NCI-H82 treated with DMSO at 0.1 percent for 48 hours (cell line): ENCODE measurements at regions not wholly inside any gene's neighbourhood (a gene's known extent, or its start where the extent isn't known, plus 50 kb on each side); places are given as distances from the start of the nearest gene placed in this dataset.

Experiments used
- DNase-seq: peaks from one replicate; lab custom pipeline; 2025; ENCODE audit not compliant: unreplicated experiment; lab: John Stamatoyannopoulos, UW

DNA sequence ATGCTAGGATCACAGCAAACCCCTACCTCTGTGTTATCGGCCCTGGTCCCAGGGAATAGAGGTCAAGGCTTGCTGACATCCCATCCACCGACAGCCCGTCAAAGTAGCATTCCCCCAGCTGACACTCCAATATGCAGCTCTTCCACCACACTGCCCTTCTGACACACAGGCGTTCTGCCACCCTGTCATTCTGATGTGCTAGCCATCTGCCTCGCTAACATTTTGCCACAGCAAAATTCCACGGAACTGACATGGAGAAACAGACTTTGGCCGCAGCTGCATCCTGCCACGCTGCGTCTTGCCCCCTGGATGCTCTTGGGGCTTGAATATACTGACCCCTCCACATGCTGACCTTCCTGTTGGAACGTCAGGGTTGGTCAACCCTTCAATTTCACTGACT, 163.2 kb upstream of the CSF3R start:
- no peak for DNase-seq

DNA sequence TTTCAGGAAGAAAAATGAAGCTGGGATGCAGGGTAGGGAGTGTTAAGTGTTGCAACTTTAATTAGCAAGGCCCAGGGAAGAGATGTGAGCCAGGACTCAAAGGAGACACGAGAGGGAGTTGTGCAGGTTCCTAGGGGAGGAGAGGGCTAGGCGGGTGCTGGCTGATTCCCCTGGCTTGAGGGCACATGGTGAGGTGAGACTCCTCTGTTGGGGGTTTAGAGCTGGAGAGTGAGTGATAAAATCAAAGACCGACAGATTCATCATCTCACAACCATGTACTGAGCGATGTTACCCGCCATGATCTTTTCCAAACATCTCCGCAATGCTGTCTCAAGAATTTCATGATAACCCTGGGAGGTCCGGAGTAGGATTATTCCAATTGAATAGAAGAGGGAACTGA, 161.8 kb upstream of the CSF3R start:
- DNase-seq, result no peak

DNA sequence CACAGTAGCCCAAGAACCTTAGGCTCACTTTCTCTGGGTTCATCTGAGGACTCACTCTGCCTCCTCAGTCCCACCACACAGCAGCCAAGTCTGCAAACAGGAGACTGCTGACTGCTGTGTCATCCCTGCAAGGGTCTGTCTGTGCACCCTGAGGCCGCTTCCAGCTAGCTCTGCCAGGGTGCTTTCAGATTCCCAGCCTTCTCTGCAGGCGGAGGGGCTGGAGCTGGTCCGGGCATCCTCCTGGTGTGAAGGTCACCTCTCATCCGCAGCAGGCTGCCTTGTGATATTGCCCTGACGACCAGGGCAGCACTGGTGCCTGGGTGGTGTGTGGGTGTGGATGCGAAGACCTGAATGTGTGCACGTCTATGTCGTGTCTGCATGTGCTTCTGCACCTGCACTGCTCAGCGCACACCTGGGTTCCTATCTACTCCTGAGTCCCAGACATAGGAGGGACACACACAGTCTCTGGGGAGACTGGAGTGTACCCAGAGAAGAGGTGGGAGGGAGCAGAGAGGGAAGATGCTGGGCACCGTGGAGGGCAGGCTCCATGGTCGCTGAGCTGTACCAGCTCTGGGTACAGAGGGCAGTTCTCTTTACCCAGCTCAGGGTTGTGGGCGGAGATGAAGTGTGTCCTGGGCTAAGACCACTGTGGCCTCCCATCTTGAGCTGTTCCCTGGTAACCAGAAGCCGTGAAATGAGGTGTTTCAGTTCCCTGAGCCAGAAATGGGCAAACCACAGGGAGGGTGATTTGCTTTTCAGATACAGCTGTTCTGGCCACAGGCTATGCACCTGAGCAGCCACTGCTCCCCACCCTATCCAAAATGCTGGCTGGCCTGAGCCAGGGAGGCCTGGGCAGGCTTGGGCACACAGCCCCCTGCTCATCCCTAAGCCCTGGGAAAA, 160.9 kb upstream of the CSF3R start:
- DNase-seq, result no peak

DNA sequence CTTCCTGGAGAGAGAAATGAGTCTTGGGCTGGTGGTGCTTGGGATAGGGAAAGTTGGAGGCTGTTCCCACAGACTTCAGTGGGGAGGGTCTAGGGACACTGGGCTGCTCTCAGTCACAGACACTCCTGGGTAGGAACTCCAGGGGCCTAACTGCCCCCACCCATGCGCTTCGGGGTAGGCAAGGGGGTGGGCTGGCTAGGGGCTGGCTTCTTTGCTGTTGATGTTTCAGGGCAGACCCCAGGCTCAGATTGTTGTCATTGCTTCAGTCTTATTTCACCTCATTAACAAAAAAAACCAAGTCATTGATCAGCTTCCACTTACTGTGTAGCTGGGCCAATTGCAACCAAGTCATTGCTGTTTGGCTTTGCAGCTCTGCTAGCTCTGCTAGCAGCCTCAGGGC, 160.1 kb upstream of the CSF3R start:
- no peak for DNase-seq

DNA sequence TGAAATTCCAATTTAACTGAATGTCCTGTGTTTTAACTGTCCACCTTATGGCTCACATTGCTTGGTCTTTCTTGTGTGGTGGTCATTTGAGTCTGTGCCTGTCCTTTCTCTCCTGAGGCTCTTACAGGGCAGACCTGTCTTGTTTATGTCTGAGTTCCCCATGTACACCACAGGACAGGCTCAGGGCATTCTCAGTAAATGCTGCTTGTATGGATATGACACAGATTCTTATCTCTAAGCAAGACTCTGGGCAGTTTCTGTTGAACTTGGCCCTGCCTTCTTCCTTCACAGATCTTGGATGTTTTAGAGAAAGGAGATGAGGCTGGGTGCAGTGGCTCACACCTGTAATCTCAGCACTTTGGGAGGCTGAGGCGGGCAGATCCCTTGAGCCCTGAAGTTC, 159.1 kb upstream of the CSF3R start:
- no peak for DNase-seq

DNA sequence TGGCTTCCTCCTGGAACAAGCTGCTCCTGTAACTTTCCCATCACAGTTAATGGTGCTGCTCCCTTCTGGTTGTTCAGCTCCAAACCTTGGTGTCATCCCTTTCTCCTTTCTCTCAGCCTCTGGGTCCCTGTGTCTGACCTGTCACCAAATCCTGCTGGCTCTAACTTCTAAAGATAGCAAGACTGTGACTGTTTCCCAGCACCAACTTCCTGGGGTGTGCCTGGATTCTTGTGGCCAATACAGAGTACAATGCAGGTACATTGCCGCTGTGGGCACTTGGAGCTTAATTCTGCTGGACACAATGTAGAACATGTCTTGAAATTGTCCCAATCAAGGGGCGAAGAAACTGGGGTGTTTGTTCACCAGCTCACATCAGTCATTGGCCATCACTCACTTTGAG, 156.7 kb upstream of the CSF3R start:
- DNase-seq, result no peak

DNA sequence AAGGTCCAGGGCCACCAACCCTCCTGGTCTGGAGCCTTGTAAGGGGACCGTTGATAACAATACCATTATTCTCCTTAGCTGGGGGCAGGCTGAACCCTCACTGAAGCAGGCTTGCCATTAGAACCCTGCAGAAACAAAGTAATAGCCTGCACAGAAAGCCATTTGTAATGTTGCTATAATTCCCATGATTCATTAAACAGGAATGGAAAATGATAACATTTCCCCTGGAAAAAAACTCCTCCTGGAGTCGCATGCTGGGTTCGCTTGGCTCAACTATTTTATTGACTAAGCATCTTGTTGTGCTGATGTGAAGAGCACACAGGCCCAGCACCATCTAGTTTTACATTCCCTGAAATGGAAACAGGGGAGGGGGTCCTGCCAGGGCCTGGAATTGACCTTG, 155.6 kb upstream of the CSF3R start:
- DNase-seq, result no peak

DNA sequence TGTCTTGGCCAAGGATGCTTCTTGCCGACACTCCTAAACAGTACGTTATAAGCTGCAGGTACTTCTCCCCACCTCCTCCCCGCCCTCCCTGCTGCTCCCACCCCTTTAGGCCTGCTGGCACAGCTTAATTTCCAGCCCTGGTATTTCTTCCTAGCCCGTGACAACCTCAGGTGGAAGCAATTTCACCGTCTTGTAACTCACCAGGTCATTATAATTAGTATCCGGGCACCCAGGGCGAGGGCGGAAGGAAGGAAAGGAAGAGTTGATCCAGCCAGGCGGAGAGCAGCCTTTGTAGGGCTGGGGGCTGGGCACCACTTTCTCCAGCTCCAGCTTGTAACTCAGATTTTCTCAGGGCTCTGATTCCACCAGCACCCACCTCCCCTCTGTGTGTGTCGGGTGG, 153.5 kb upstream of the CSF3R start:
- DNase-seq, result no peak

DNA sequence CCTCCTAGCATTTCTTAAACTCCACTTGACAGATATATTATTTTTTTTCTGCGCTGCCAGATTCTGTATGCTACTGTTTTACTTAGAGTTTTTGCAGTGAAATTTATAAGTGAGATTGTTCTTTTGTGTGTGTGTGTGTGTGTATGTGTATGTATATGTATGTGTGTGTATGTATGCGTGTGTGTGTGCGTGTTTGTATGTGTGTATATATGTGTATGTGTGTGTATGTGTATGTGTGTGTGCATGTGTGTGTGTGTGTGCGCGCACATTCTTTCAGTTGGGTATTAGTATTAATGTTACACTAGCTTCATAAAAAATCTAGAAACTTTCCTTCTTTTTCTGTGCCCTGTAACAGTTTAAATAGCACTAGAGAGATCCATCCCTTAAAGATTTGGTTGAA, 152.6 kb upstream of the CSF3R start:
- no peak for DNase-seq

DNA sequence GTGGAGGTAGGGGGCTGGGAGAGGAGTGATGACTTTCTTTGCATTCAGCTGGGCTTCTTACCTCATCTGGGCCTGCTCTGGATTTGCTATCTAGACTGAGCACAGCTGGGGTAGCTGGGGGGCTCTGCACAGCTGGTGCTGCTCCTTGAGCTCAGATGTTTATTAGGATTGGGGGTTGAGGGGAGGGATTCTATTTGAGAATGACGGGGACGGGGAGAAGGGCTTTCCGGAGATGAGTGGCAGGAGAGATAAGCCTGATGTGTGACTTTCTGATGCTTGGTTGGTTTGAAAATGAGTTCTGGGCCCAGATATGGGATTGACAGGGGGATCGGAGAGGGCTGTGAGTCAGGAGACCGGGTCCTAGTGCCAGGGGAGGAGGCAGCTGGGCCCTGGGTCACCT, 146.1 kb upstream of the CSF3R start:
- DNase-seq, result no peak

DNA sequence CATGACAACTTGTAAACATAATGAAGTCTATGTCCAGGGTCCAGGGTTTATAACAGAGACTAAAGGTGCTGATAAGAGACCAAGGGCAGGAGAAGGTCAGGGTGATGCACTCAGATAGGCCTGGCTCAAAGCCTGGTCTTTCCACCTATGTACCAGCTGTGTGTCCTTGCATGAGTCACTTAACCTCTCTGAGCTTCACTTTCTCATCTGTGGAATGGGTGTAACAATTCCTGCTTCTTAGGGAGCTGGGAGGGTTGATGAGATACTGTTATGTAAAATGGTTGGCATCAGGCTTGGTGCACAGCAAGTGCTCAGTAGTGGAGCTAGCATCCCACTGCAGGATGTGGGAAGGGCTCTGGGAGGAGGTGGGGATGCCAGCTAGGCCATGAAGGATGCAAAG, 143.7 kb upstream of the CSF3R start:
- DNase-seq, result no peak

DNA sequence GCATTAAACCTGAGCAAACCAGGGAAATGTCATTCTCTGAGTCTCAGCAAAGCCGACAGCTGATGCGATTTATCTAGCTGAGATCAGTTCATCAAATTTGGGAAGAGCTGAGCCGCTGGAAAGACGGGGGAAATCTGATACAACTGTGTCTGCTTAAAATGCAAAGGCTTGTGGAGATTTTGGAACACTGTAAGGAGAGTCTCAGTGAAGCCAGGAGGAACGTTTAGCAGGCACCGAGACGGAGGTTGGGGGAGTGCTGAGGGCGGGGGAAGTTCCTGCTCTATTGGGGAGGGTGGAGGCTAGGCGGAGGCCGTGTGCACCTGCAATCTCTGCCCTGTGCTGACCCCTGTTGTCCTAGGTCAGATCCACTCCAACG, 143.2 kb upstream of the CSF3R start:
- DNase-seq, result peak; percentile 9

DNA sequence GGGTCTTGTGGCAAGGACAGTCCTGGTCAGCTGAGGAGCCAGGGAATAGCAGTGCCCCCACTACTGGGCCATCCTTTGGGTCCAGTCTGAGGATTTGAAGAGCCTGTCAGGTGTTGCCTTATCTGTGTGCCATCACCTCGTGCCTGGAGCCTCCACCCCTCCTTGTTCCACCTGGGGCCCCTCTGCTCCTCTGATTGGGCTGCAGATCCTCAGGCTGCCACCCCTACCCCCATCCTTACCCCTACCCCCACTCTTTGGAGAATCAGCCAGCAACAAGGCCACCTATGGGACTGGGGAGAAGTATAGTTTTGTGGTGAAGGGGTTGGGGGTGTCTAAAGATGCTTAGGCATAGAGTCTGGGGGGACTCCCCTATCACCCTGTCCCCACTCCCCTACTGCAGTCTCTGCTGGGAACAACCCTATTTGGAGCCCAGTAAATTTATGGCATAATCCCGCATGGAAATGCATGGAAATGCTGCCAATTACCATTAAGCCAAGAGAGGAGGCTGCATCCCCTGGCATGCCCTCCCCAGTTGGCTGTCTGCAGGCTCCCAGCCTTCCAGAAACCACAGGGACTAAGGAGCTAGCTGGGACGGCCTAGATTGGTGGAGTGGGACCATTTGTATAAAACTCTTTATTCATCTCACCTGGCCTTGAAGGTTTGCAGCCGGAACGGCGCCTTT, 142.7 kb upstream of the CSF3R start:
- no peak for DNase-seq

DNA sequence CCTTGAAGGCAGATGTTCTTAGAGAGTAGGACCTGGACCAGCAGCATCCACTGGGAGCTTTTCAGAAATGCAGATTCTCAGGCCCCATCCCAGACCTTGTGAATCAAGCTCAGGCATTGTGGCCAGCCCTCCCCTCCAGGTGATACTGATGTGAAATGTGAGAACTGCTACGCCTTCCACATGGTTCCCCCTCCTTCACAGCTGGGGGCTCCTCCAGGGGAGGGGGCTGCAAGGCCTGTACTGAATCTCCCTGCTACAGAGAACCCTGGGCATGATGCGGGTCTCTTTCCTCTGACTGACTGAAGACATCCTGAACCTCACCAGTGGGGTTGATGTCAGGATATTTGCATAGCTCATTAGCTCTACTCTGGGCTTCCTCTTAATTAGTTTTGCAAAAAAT, 141.8 kb upstream of the CSF3R start:
- DNase-seq, result no peak

DNA sequence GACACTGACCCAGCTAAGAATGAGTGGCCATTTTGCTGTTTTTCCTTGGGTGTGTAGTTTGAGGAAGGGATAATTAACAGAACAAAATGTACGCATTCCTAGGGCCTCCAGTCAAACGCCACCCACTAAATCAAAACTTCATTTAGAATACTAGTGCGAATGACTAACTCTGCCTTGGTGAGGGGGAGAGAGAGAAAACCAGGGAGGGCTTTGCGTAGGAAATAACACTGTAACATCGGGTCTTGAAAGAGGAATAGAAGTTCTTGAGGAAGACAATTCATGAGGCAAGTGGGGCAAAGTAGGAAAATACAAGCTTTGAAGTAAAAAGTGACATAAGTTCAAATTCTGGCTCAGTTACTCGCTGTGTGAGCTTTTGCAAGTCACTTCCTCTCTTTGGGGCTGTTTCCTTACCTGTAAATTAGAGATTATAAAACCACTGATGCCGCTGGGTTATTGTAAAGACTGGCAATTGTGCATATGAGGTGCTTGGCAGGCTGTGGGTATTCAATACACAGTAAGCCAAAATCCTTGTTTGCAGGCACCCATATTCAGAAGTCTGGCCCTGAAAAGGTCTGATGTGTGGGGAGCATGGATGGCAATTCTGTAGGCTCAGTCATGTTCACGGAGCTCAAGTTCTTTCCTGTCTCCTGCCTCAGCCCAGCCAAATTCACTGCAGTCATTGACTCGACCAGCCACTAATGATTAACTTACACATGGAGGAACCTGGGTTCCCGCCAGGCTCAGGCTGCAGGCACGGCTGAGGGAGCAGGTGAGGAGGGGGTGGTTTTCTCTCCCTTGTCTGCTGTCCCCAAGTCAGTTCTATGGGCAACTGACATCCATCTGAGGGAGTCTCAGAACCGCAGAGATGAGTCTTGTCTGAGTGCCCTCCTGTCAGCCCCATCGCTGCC, 140.3 kb upstream of the CSF3R start:
- no peak for DNase-seq

DNA sequence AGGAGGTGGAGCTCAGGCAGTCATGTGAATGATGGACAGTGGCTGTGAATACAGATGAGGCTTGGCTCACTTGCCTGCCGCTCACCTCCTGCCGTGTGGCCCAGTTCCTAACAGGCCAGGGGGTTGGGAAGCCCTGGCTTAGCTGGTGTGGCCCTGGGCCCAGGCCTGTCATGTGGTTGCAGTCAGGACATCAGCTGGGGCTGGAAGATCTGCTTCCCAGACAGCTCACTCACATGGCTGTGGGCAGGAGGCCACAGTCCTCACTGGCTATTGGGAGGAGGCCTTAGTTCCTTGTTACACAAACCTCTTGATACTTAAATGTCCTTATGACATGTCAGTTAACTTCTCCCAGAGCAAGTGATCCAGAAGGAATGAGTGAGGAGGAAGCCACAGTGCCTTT, 138.8 kb upstream of the CSF3R start:
- DNase-seq, result no peak

DNA sequence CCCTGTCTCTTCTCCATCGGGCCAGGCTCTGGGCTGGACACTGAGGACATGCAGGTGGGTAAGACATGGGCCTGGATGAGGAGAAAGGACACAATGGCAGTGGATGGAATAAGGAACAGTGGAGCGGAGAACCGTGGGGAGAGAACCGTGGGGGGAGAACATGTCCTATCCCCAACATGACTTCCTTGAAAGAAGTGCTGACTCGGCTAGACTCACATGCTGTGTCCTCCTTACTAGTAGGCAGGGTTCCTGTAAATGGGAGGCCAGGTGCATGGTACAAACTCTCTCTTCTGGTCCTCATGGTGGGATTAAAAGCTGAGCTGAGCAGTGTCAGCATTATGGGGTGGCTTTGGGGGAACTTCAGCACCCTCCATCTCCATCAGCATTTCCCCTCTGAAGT, 137.4 kb upstream of the CSF3R start:
- DNase-seq, result no peak

DNA sequence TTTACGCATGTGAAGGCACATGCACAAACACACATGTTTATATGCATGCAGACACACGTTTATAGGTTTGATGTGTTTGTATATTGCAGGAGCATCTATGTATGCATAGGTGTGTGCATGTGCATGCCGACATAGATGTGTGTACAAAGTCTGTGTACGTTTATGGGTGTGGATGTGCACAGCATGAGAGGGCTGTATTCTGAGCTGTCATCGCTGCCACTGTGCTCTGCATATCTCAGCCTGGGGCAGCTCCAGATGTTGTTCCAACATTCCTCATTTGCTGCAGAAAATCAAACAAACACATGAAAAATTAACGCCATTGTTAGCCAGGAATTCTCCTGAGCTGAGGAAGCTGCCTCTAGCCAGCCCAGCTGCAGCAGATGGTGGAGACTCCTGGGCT, 132.3 kb upstream of the CSF3R start:
- DNase-seq, result no peak

DNA sequence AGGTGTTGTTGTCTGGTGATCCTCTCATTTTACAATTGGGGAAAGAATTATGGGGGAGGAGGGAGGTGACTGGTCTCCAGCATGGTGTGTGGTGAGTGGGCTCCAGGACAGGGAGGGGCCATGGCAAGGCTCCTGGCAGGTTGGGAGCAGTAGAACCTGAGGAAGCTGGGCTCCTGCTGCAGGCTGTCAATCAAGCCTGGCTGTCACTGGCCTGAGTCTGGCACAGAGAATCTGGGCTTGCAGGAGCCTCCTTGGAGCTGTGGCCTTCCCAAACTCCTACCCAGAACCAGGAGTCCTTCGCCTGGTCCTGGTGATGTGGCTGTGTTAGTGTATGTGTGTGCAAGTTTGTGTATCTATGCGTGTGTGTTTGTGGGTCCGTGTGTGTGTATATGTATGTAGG, 131.9 kb upstream of the CSF3R start:
- DNase-seq, result no peak

DNA sequence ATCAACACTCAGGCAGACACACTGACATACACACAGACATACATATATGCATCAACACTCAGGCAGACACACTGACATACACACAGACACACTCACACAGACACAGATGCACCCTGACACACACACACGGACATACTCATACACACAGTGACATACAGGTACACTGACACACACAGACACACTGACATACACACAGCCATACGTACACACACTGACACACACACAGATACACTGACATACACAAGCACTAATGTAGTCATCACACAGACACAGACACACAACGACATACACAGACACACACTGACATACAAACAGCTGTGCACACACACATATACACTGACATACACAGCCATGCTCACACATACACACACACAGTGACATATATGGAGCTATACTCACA, 131.0 kb upstream of the CSF3R start:
- DNase-seq, result no peak

DNA sequence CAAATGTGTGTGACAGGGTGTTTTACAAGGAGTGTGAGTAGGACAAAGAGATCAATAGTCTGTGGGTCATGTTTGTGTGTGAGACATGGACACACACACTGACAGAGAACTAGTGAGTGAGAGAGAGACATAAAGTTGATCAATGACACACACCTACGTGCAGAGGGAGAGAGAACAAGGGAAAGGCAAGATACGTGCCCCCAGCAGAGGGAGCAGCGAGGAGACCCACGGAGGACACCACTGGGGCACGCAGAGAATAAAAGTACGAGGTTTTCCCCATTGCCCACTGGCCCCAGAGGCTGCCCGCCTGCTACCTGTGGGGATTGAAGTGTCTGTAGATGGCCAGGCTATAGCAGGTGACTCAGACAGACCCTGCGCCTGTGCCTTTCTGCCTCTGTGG, 130.2 kb upstream of the CSF3R start:
- no peak for DNase-seq

DNA sequence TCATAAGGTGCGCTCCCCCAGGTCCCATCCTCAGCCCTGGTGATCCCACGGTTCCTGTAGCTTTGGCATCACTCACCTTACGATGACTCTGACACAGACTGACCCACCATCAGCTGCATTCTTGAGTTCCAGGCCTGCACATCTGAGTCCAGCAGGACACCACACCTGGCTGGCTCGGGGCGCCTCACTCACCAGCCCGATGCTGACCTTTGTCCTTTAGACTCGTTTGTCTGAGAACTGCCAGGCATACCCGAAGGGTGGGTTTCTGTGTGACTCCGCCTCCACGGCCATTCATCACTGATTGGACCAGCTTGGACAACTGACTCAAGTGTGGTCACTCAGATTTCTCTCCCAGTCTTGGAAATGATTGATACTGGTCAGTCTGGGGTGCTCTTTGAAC, 129.4 kb upstream of the CSF3R start:
- DNase-seq, result no peak
